DOHH2 (cell line): ENCODE measurements at regions not wholly inside any gene's neighbourhood (a gene's known extent, or its start where the extent isn't known, plus 50 kb on each side); places are given as distances from the start of the nearest gene placed in this dataset.

Experiments used
- CTCF ChIP-seq: fragments of 200-600 bp; sonication (generic); IDR thresholded peaks from one replicate; pipeline ENCODE4 v1.5.1; 2014; ENCODE audit warnings: antibody characterized with exemption, mild to moderate bottlenecking, low read depth, low read length; ENCODE audit not compliant: poor library complexity, severe bottlenecking
- EZH2phosphoT487 ChIP-seq: fragments of 200-600 bp; sonication (generic); IDR thresholded peaks from 2 replicates; pipeline ENCODE4 v1.6.1; 2017; ENCODE audit warnings: borderline replicate concordance, mild to moderate bottlenecking, antibody characterized with exemption, low read length, moderate library complexity, mixed read lengths

GRCh38 chr5:167063788-167064187 is 1227.7 kb upstream of the WWC1 start:
- TF ChIP-seq EZH2phosphoT487: no peak
- no peak for TF ChIP-seq CTCF
